ENCODE measurements at regions not wholly inside any gene's neighbourhood (a gene's known extent, or its start where the extent isn't known, plus 50 kb on each side); places are given as distances from the start of the nearest gene placed in this dataset.

DNA sequence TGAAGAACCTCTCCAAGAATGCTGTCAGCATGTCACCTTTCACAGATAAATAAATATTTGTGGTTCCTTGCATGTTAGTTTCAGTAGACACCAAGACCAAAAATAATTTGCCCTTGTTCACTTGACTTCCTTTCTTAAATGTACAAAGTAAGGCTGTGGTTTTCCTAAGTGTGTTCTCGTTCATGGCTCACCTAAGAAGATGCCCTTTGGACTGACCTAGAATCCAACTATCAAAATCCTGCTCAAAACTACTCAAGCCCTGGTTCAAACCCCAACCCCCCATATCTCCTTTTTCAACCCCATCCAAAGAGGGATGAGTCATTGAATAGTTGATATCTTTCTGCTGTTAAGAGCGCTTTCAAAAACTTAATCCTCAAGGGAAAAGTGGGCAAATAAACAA lies 247.8 kb upstream of the ZNF507 start:
- no peak for DNase-seq (ENCODE audit: low spot score)

DNA sequence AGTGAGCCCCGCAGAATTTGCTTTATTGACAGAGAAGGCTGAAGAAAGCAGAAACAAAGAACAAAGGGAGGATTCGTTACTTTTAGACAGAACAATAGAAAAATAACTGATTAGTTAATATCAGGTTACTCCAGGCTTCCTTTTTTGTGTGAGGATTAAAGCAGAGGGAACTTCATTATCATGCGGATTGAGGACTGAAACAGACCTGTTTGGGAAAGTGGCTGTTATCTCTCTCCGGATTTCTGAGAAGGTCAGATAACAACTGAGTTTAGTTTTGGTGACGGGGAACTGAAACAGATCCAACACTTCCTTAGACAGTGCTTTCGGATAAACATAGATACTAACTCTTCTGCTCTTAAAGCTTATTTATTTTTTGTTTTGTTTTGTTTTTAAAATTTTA lies 246.4 kb upstream of the ZNF507 start:
- DNase-seq (ENCODE audit: low spot score): no peak

DNA sequence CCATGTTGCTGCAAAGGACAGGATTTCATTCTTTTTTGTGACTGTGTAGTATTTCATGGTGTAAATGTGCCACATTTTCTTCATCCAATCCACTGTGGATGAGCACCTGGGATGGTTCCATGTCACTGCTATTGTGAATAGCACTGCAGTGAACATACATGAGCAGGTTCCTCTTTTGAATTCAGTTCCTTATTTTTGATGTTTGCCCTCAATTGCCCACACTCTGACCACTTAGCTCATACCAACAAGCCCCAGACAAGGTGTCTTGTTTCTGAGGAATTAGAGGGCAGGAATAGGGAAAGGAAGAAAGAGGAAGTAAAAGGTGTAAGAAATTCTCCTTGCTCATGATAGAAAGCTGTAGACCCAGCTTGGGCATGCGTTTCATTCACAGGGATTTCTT lies 244.2 kb upstream of the ZNF507 start:
- DNase-seq (ENCODE audit: low spot score): no peak

DNA sequence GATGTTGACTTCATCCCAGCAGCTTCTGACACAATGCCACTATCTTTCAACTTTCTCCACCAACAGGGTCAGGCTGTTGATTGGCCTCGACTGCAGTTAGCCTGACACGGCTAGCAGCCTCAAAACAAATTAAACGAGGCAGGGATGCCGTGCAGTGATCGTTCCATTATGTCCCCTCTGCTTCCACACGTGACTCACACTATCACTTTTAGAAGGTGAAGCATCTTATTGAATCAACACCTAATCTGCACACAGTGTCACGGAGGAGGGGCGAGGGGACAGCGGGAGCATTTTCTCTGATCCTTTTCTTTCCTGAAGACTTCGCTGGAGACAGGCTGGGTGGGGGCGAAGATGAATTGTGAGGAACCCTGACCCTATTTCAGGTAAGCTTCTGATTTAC lies 241.9 kb upstream of the ZNF507 start:
- DNase-seq (ENCODE audit: low spot score): no peak

DNA sequence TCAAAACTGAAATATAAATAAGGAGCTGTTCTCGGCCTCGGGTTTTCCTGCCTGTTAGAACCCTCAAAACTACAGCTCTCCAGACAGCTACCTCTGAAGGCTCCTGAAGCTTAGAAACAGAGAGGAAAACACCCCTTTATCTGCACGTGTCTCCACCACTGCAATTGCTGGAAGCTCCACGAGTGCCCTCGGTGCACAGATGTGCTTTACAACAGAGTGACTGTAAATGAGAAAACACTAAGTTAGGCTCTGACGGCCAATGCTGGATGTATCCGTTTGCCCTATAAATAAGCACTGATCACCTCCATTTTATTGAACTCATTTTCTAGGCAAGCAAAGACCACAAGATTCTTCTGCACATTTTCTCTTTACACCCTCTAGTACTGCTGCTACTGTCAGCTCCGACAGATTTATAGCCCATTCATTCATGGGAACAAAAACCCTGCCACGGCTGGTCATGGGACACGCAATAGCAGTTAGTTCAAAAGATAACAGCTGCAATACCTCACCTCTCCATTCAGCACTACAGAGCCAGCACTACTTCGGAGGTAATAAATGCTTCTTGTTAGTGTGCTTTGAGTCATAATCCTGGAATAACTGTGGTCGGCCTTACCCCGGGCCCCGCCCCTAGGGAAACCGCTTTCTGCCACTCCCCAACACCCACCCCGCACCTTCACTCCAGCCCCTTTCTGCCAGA lies 241.1 kb upstream of the ZNF507 start:
- DNase-seq (ENCODE audit: low spot score): peak; percentile 79

DNA sequence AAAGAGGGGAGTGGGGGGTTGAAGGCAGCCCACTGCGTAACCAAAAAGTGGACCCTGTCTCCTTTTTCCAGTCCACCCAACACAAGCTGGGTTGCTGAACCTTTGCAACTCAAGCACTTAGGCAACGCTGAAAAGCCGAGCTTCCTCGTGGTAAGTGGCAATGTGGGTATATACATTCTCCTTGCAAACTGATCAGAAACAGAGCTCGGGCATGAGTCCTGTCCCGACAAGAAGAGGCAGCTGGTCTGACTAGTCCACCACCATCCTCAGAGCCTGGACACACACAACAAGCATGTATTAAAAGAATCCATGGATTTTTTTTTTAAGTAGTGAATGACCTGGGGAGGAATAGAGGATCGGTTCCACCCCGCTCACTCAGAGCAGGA lies 240.6 kb upstream of the ZNF507 start:
- peak; percentile 32 for DNase-seq (ENCODE audit: low spot score)

DNA sequence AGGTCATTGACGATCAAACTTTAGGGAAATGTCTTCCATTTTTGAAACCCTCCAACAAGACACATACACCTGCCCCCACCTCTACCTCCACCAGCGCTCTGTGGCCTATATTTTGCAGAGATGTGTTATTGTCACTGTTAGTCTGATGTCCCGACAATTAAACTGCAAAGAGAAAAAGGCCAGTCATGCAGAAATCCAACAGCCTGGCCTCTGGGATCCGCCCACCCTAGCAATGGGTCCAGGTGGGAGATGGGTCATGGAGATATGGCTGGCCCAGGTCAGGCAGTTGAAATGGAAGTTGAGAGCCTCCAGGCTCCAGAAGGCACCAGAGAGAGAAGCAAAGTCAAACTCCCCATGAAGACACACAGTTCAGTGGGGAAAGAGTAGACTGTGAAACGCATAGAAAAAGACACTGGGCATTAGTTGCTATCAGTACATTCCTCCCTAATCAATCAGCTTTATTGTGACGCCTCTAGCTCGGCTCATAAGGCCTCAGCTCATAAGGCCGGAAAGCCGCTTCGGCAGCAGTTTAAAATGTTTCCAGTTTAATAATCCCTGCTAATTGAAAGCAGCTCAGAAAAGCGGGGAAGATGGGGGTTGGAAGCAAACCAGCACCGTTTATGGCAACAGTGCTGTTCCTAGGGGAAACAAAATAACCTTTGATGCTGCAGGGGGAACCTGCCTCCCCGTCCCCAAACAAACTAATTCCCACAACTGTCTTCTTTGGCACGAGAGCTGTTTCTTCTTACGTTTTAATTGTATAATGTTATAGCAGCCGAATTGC lies 239.7 kb upstream of the ZNF507 start:
- DNase-seq (ENCODE audit: low spot score): no peak

DNA sequence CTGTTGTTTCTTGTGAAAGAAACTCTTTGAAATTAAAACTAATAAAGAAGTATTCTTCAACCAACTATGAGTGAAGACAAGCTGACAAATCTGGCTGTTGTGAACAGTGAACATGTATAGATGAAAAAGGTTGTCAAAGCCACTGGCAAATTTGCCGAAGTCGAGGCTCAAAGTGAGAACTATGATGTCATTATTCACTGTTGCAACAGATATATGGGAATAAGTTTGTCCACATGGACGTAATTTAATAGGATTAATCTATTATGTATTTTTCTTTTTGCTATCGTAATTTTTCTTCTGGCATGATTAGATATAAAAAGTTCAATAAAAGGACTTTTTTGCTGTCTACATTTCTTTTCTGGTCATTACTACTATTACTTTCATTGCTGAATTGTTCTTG lies 223.2 kb upstream of the ZNF507 start:
- no peak for DNase-seq (ENCODE audit: low spot score)

DNA sequence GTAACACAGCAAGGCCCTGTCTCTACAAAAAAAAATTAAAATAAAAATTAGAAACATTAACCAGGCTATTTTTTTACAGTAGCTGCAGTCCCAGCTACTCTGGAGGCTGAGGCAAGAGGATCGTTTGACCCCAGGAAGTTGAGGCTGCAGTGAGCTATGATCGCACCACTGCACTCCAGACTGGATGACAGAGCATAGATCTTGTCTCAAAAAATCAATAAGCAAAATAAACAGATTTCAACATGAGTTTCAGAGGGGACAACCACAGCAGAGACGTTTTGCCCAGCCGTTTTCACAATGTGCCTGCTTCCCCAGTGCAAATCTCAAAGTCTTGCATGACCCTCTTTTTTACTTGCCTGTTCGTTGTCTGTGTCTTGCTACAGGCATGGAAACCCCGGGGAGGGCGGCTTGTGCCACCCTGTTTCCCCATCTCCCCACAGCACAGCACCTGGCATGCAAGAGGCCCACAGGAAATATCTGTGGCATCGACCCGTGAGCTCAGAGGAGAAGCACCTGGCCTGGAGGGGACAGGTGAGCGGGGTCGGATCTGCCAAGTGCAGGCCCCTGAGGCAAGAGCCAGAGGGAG lies 222.0 kb upstream of the ZNF507 start:
- no peak for DNase-seq (ENCODE audit: low spot score)

DNA sequence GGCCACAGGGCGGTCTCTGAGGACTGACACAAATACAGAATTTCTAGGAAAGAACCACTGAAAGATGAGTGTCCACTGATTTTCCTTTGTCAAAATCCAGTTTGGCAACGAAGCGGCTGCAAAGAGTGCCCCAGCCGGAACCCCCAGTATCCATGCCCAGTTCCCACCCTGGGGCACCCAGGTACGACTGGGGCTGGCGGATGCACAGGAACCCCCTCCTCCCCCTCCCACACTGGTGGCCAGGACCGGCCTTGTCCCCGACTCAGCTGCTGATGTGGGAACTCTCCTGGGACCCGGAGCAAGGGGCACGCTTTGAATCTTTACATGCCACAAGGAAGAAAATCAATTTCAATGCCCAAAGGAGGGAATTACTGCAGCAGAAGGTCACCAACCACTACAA lies 220.8 kb upstream of the ZNF507 start:
- no peak for DNase-seq (ENCODE audit: low spot score)

DNA sequence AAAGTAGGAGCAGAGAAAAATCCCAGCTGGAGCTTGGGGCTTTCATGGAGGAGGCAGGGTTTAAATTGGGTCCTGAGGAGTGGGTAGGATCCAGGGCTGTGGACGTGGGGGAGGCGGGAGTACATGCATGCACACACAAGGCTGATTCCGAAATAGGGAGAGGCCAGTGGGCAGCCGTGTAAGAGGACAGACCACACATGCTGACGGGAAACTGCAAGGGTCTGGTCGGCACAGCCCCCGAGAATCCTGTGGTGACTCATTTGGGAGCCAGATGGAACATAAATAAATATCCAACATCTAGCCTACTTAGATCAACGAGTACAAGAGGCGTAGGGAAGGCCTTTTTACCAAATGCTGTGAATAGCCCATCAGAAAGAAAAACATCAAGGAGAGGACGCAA lies 216.3 kb upstream of the ZNF507 start:
- DNase-seq (ENCODE audit: low spot score): peak; percentile 30

DNA sequence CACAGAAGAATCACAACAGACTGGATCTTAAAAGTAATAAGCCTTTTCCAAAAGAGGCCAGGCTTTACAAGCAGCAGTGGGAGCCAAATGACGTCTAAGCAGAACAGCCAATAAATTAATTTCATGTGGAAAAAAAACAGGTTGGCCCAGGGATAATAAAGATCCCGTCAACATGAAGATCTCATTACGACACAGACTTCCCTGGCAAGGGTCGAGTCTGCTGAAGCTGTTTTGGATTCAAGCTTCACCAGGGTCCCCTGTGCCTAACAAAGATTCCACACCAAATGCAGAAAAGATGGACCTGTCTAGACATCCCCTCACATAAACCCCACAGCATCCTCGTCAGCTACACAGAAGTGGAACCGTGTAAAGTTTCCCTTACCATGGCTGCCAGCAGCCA lies 215.1 kb upstream of the ZNF507 start:
- DNase-seq (ENCODE audit: low spot score): peak; percentile 12

DNA sequence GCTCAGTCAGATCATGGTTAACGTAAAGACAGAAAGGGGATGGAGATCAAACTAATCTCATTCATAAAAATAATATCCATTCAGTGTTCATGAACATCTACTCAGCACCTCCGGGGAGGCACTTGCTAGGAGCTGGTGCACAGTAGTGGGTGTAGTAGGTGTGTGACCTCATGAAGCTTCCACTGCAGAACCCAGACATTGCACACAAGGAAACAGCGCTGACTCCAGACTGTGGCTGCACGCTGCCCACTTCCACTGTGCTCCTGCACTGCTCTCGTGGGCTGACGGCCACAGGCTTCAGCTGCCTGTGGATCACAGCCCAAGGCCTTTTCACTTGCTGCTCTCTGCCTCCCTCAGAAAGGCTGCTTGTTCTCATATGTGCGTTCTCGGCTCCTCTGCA lies 214.4 kb upstream of the ZNF507 start:
- DNase-seq (ENCODE audit: low spot score): no peak

DNA sequence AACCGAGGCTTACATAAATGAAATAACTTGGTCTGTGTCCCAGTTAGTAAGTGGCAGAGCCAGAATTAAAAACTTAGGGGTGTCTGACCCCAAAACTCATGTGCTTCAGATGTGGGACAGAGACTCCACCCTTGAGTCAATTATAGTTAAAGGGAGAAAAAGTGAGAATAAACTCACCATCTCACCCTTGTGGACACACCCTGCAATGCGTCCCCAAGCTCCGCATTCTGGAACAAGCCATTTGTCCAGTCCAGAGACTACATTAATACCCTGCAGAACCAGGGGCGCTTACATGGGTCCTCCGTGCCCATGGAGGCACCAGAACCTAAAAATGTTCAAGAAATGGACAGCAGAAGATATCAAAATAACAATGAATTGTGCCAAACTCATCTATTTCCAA lies 207.0 kb upstream of the ZNF507 start:
- no peak for DNase-seq (ENCODE audit: low spot score)

DNA sequence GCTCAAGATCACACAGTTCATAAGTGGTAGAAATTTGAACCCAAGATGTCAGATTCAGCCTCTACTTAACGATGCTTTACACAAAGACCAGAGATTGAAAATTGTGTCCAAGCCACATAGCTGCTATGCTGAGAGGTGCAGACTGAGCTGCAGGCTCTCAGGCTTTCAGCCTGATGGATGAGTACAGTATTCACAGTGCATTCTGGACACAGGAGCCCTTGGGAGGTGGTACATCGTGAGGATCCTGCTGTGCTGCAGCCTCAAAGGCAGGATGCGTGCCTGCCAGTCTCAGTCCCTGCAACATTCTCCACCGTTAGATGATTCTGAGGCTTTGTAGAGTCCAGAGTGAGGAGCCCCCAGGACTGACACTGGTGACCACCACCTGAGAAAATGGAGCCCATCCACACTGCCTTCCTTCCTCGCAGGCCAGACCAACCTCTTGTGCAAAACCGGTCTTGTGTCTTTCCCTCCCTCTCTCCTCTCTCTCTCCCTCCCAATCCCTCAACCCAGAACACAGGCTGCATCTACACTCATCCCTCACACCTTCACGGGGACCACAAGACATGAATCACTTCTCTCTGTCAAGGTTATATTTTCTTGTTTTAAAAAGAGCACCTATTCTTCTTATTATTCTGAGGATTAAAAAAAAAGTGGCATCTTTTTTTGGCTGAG lies 203.4 kb upstream of the ZNF507 start:
- no peak for DNase-seq (ENCODE audit: low spot score)

DNA sequence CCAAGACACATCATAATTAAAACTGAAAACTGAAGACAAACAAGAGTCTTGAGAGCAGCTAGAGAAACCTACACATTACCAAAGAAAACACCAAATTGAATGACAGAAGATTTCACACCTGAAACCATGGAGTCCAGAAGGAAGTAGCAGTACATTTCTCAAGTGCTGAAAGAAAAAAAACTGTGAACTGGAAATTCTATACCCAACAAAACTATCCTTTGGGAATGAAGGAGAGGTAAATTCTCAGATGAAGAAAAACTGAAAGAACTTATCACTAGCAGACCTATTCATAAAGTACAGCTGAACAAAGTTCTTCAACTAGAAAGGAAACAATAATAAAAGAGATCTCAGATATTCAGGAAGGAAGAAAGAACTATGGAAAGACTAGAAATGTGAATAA lies 198.7 kb upstream of the ZNF507 start:
- DNase-seq (ENCODE audit: low spot score): no peak

DNA sequence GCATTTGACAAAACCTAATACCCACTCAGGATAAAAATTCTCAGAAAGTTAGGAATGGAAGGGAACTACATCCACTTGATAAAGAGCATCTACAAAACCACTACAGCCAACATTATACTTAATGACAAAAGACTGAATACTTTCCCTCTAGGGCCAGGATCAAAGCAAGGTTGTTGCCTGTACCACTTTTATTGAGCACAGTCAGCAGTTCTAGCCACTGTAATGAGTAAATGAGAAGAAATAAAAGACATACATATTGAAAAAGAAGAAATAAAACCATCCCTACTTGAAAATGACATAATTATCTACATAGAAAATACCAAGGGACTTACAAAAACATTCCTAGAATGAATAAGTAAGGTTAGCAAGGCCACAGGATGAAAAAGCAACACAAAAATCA lies 194.8 kb upstream of the ZNF507 start:
- DNase-seq (ENCODE audit: low spot score): no peak

DNA sequence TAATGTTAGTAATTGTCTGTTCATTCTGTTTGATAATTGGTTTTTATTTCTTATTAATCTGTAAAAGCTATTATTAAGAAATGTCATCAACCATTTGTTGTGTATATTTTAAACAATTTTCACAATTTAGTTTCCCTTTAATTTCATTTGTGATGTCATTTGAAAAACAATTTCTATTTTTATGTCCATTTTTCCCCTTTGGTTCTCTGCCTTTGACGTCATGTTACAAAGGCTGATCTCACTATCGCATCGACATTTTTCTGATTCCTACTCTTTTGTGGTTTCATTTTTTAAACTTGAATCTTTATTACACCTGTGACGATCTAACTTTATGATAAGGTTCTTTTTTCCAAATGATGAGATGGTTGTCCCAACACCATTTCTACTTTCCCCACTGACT lies 191.0 kb upstream of the ZNF507 start:
- no peak for DNase-seq (ENCODE audit: low spot score)

DNA sequence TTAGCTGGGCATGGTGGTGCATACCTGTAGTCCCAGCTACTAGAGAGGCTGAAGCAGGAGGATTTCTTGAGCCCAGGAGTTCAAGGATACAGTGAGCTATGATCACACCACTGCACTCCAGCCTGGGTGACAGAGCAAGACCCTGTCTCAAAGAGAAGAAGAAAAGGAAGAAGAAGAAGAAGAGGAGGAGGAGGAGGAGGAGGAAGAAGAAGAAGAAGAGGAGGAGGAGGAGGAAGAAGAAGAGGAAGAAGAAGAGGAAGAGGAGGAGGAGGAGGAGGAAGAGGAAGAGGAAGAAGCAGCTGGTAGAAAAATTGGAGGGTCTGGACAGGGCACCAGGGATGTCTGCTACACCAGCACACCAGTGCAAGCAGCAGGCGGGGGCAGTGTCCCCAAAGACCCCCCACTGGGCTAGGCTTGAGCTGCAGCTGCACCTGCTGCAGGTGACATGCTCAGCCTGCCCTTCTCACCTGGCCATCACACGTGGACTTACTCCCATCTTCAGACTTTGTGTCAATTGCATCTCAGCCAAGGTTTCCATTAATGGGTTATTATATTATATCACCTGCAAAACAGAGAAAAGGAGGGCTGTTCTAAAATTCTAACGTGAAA lies 180.9 kb upstream of the ZNF507 start:
- no peak for DNase-seq (ENCODE audit: low spot score)

DNA sequence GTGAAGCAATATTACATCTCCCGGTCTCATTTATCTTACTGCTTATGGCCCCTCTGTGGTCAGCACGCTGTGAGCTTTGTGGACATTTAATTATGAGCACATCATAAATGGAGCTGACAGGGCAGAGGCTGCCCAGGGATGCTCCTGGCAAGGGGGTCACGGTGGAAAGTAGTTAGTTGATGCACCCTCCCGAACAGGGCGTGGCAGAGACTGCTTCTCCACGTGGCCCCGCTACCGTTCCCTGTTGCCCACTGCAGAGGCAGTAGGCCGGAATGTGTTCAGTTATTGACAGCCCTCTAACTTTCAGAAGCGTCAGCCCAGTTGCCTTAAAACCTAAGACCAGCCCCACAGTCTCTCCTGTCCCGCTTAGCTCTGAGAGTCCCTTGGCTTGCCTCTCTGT lies 180.3 kb upstream of the ZNF507 start:
- DNase-seq (ENCODE audit: low spot score): no peak

DNA sequence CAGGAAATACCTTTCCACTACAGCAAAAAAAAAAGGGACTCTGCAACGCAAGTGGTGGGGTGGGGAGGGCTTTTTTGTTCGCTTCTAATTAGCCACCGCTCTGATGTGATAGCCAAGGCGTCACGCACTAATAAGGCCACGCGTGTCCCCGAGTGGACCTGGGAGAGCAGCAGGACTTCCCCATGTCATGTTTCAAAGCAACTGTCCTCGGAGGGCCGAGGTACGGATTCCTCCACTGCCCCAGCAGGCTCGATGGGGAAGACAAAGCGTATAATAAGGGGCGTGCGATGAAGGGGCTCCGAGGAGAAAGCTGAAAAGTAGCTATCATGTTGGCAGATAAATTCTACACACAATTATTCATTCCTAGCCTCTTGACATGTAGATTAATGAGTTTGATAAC lies 179.7 kb upstream of the ZNF507 start:
- DNase-seq (ENCODE audit: low spot score): no peak

DNA sequence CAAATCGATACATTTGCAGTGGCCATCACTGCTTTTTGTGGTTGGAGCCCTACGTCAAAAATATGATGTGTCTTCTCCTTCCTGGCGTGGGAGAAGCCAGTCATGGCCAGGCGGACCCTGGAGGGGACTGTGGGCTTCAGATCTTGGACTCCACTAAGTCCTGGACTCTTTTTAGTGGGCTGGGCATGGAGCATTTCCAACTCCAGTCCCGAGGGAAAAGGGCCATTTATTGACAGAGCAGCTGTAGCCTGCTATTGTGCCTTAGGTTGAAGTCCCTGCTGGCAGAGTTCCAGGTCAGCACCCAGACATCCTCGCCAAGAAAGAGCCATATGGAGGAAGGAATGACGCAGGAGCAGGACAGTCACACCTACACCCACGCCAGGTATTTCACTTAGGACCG lies 179.2 kb upstream of the ZNF507 start:
- DNase-seq (ENCODE audit: low spot score): no peak
